Ureter (tissue), 1 donor: ENCODE measurements at regions not wholly inside any gene's neighbourhood (a gene's known extent, or its start where the extent isn't known, plus 50 kb on each side); places are given as distances from the start of the nearest gene placed in this dataset.

Source experiments
- DNase-seq: peaks from one replicate; pipeline ENCODE4 v3.0.0-alpha.2; 2020; ENCODE audit warnings: low spot score
- donor health status: DM: yes; HTN: yes; CAD: no.

DNA sequence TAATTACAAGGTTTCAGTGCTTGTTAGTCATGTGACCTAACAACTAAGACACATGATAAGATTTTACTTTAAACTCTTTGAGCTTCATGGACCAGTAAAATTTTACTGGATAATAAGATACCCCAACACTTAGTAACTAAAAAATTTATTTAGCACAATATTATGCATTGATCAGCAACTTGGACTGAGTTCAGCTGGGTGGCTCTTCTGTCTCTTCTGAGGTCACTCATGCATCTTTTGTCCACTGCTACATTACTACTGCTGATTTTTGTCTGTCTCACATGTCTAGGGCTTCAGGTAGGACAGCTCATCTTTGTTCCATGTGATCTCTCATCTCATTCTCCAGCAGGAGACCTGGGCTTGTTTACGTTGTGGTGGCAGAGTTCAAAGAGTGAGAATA, 370.2 kb upstream of the TMTC1 start:
- no peak for DNase-seq

DNA sequence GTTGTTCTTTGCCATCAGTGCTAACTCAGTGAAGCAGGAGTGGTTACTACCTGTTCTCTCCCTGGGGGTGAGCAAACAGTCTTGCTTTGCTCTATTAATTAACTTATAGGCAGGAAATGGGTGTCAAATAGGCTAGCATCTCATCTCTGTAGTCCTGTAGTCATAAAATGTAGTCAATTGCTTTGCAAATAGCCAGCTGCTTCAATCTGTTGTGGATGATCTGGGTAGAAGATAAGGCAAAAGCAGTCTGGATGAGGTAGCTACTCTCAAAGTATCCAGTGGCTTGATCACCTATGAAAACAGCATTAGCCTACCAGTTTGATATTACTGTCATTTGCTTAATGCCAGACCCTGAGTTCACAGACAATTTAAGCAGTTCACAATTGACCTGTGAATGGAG, 369.0 kb upstream of the TMTC1 start:
- no peak for DNase-seq

DNA sequence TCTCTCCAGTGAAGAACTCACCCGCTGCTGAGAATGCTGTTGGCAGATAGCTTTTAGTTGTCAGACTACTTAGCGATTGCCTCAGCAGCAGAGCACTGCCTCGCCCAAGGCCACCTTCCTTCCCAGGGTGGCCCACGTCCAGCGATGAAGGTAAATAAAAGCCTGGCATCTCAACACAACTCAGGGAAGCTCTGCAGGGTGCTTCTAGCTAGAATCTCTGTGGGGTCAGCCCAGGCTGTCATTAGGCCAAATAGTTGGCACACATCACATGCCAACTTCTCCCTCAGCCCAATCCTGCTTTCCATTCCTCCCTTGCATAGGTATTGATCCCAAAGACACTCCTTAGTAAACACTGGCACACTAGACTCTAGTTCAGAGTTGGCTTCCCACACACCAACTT, 368.1 kb upstream of the TMTC1 start:
- DNase-seq, result no peak

DNA sequence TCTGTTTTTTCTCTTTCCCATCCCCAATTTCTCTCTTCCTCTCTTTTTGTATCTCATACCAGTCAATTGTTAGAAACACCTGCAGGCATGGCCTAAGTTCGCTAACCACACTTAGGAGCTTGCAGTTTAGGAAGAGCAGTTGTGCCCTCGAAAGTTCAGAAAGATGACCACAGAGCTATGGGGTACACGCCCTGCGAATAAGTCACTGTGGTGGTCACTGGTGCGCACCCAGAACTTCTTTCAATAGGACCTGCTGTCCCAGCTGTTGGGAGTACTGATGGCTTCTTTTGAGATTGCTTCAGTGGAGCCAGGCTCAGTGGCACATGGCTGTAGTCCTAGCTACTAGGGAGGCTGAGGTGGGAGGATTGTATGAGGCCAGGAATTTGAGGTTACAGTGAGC, 362.8 kb upstream of the TMTC1 start:
- no peak for DNase-seq

DNA sequence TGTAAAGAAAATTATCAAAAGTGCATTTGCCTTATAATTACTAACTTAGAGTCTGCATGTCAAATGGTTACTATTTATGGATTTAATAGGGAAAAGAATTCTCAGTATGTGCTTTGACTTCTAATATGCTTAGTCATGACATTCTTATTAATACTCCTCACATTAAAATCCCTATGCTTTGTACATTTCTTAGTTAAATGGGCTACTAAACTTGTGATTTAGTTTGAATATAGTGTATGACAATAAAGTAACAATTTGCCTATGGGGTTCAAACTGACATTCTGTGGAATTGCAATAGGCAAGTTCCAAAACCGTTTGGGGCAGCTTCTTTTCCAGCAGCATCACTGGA, 361.9 kb upstream of the TMTC1 start:
- no peak for DNase-seq

DNA sequence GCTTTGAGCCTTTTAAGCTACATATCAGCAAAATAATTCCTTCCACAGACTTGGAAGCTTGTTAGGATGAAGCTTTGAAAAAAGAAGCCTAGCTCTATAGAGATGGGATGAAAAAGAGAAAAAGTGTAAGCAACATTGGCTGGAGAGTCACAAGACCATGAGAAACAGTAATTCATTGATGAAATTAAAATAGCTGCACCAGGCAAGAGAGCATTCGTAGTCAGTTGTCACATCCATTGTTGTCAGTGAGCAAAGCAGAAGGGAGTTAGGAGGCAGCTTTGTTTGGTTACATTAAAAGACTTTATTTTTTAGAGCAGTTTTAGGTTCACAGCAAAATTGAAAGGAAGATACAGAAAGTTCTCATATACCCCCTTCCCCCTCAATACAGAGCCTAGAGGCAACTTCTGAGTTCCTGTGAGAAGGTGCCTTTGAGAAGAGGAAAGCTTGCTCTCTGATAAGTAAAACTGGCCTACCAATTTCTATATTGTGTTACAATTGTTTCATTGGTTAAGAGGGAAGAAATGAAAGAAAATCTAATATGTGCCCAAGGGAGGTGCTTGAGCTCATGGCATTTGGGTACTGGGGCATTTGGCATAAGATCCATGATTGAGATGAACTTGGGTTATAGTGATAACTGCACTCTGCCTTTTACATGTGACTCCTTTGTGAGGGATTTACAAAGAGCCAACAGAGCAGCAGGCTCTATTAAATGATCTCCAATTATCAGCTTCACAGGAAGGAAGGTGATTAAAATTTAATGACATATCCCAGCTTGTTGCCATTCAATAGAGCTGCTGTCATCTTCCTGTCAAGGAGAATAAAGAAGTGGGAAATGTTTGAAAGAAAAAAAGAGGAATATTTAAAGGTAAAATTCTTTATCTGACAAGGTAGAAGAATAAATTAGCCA, 361.3 kb upstream of the TMTC1 start:
- no peak for DNase-seq

DNA sequence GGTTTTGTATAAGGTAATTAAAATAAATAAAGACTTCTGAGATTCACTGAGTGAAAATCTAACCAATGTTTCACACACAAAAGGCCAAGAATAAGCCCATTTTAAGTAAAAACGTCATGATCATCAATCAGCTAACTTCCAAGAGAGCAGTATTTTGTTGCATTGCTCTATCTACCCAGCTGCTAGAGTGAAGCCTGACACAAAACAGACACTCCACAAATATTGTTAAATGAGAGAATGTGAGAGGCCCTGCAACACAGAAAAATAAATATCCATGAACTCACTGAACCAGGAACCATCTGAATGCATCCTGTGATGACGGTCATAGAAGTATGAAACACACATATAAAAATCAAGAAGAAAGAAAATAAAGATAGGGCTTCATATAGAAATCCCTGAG, 358.6 kb upstream of the TMTC1 start:
- DNase-seq, result no peak

DNA sequence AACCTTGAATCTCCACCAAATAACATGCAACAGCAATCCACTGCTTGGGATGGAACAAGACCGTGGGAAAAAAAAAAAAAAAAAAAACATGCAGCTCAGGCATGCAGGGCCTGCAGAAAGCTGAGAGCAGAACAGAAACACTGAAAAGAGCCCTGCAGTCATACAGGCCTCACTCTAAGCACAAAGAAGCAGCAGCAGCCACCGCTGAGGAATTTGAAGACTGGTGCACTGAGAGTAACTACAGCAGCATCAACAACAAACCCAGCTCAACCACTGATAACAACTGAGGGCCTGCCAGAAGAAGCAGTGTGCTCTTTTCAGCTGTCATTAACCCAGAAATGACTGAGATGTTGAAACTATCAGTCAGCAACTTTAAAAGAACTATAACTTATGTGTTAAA, 354.7 kb upstream of the TMTC1 start:
- no peak for DNase-seq

DNA sequence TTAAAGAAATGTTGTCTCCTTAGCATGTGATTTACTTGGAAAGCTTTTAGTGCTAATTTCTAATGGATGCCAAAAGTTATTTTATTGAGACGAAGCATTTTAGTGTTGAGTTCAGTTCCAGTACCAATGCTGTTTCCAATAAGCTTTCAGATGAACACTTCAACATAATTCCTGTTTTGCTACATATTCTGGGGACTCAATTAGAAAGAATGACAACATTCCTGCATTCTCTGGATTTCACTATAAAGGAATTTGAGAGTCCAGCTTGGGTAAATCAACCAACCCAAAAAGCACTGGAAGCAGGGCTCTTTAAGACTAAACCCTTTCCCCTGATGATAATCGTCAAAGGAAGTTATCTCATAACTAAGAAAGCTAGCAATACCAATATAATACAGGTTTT, 353.0 kb upstream of the TMTC1 start:
- DNase-seq, result no peak

DNA sequence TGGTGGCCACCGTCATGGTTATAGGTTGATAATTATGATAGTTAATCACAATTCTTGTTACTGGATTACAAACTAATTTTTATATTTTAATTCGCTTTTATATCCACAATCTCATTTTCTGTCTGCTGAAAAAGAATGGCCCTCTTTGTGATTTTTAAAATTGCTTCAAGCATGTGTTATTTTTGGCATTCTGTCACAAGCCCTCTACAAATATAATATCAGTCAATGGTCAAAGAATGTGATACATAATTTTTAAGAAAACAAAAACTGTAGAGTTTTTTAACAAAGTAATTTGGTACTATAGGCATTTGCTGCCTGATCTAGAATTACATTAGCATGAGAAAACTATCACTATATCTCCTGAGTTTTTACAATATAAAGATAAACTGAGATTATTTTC, 352.0 kb upstream of the TMTC1 start:
- DNase-seq, result no peak

DNA sequence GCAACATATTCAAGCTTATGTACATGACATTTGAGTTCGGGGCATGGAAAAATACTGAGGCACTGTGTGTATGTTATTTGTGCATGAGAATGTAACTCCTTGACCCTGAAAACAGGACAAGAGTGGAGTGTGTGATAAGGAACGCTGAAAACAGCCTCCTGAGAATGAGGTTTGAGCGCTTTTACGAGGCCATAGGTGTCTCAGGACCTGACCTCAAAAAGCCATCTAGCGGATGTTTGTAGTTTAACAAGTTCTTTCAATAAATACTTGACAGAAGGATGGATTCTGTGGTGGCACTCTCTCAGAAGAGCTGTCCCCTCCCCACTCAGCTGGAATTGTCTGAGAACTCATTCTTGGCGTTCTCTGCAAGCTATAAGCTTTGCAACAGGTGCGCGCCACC, 350.5 kb upstream of the TMTC1 start:
- DNase-seq, result no peak

DNA sequence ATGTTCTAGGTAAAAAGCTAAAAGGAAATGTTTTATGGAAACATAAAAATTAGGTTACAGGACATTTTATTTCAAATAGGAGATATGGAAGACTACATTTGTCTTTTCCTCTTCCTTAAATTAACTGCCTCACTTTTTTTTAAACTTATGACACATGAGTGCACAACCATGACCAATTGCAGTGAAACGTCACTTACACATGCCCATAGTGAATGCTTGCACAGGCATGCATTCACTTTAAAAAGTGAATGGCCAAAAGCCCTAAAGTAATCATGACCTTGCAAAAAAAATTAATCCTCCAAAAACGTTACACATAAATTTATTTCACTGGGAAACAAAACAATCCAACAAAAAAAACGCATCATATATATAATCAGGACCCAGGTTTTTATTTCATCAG, 343.2 kb upstream of the TMTC1 start:
- no peak for DNase-seq

DNA sequence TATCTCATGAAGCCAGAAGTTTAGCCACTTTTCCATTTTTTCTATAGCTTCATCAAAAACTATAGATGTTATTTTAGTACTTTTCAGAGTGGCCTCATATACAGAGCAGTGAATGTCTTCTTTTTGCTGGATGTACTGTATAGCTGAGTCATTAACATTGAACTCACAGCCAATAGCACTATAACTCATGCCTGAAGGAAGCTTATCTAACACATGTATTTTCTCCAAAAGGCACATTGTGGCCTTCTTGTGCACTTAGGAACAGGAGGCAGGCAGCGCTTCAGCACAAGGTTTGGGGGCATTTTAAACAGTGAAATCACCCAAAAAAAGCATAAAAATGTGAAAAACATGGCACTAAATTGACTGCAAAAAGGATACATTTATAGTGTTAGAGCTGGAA, 336.8 kb upstream of the TMTC1 start:
- DNase-seq, result no peak

DNA sequence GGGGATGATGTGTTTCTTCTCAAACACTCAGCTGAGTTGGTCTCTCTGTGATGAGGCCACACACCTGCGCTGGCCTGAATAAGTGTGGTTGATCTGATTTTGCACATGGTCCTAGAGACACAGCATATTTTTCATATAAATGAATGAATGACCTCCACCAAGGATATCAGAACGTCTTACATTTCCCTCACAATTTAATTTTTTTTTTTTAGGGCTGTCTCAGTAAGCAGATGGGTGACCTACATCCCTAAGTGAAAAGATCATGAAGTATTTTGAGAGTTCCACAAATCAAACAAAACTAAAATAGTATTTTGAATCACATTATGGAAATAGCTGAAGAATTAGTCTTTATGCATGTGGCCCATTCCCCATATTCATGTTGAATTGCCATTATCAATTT, 333.7 kb upstream of the TMTC1 start:
- no peak for DNase-seq

DNA sequence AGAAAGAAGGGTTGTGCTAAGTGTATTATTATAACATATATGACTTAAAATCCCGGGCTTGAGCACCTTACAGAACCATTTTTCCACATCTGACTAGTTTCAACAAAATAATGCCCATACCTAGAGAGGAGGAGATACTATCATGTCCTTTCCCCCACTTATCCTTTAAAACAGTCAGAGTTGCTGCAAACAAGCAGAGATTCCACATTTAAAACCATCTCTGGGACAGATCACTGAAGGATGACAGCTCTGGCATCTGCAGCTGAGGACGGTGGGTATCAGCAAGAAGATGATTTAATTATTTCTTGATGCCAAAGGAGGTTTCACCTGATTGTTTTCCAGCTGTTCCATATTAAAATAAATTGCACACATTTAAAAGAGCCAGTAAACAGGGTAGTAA, 328.0 kb upstream of the TMTC1 start:
- DNase-seq, result no peak

DNA sequence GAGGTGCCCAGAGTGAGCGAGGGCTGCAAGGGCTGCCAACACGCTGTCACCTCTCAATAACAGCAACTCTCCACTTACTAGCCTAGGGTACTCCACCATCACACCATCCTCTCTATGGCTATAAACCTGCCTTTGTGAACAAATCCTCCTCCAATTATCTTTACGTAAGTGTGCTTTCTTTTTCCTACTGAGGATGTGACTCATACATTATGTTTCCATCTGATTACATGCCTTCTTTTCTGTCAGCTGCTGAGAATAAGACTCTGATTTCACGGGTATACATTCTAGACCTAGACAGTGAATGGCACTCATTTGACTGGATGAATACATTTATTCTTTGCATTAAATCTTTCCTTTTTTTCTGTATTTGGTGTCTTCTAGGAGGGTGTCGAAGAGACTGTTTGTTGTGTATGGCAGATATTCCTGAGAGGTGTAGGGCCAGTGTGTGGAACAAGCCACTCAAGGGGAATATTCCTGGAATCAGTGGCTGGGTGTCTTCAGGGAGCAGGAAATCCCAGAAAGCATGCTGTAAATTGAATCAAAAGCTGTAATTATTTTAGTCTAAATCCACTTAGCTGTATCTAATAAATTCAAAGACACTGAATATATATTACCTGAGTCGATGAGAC, 327.3 kb upstream of the TMTC1 start:
- DNase-seq, result no peak

DNA sequence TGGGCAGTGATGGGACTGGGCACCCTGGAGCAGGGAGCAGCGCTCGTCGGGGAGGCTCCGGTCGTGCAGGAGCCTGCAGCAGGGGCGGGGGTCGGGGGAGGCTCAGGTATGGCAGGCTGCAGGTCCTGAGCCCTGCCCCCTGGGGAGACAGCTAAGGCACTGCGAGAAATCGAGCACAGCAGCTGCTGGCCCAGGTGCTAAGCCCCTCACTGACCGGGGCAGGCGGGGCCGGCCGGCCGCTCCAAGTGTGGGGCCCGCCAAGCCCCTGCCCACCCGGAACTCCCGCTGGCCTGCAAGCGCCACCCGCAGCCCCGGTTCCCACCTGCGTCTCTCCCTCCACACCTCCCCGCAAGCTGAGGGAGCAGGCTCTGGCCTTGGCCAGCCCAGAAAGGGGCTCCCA, 326.8 kb upstream of the TMTC1 start:
- DNase-seq, result no peak

DNA sequence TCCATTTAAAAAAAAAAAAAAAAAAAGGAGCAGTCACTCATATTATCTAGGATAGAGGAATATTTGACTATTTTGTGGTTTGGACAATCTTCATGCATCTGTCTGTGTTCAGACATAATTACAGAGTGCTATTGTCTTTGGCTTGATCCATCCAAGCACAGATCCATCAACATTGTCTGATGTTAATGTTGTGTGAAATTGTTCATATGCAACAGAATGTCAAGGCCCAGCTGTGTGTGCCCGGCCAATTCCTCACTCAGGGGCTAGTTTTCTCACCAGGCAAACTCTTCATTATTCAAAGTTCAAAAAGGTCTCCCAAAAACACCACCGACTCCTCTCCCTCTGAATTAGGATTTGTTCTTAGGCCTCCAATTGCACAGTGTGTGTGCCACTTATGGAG, 324.9 kb upstream of the TMTC1 start:
- no peak for DNase-seq

DNA sequence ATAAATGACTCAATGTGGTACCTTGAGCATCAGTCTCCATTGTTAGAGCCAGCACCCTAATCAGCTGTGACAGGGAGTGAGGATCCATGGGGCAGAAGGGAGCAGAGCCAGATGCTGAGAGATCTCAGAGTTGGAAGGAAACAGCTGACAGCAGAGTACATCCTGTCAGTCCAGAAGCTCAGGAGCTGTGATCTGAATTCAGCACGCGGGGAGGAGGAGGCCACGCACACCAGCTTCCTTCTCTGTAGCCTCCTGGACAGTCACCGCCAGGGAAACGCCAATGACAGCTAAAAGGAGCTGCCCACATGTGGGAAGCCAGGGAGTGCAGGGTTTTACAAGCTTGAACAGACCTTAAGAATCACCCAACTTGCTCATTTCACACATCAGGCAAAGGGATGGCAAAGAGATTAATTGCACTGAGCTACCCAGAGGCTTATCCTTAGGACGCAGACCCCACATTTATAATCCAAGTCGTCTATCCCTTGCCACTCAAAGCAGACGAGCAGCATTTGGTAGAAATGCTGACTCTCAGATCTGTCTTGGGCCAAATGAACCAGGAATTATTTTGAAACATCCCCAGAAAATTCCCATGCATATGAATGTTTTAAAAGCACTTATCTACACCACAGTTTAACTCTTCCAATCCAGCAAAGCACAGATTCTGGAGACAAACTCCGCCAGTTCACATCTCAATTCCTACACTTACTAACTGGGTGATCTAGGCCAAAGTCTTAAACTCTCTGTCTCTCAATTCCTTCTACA, 322.6 kb upstream of the TMTC1 start:
- DNase-seq, result no peak

DNA sequence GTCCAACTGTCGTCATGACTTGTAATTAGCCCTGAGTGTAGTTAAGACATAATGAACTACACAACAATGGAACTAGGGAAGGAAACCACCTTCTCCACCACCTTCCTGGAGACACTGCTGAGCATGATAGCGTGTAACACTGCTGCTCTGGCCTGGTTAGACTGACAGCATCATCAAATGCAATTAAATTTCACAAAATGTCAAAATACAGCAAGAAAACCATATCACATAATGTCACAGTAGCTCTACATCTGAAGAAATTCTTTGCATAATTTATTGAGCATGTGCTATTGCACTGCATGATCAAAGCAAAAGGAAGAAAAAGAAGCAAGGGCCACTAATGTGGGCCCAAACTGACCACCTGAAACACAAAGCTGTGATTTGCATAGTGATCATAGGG, 321.8 kb upstream of the TMTC1 start:
- no peak for DNase-seq

DNA sequence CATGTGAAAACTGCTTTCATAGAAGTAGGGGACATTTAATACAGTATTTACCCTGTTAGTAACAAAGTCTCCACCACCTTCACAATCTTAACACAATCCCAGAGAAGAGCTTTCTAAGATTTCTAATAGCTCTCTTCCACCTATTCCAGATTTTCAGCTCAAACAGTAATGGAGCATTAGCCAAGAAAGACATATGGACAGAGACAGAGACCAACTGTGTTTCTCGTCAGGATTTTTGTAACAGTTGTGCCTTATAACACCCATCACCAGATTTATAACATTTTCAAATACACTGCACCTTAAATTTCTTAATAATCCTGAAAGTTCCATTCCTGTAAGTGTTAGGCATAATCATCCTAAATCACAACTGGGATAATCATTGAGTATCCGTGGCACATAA, 321.2 kb upstream of the TMTC1 start:
- no peak for DNase-seq

DNA sequence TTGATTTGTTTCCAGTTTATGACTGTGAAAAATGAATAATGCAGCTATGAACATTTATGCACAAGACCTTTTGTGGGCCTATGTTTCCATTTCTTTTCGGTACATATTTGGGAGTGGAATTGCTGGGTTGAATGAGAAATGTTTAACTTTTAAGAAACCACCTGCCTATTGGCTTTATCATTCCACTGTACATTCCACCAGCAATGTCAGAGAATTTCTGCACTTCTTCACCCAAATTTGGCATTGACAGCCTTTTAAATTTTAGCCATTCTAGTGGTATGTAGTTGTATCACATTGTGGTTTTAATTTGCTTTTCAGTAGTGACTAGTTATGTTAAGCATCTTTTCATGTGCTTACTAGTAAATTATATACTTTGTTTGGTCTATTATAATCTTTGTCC, 317.0 kb upstream of the TMTC1 start:
- DNase-seq, result no peak

DNA sequence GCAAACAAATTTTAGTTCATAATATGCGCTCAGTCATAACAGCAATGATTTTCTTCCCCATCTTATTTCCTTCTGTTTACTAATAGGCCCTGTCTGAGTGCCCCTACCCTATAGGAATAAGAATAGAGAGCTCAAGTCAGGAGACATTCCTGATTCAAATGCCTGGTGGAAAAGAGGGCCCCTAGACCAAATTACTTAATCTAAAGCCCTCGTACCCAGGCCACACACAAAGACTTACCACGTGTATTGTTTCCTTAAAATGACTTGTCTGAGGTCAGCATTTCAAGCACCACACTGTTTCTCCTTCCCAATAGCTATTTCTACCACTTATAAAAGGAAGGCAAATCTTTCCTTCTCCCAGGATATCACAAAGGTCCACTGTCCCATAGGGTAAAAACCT, 314.9 kb upstream of the TMTC1 start:
- no peak for DNase-seq
